ENCODE measurements at regions not wholly inside any gene's neighbourhood (a gene's known extent, or its start where the extent isn't known, plus 50 kb on each side); places are given as distances from the start of the nearest gene placed in this dataset.

GRCh38 chr13:75008926-75009325, 473.0 kb downstream of the TBC1D4 start (continued):
- TF ChIP-seq, protein P1, sequence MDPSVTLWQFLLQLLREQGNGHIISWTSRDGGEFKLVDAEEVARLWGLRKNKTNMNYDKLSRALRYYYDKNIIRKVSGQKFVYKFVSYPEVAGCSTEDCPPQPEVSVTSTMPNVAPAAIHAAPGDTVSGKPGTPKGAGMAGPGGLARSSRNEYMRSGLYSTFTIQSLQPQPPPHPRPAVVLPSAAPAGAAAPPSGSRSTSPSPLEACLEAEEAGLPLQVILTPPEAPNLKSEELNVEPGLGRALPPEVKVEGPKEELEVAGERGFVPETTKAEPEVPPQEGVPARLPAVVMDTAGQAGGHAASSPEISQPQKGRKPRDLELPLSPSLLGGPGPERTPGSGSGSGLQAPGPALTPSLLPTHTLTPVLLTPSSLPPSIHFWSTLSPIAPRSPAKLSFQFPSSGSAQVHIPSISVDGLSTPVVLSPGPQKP (IDR thresholded peaks at IDR 0.05; ENCODE audit: low read depth, low read length) = no peak

DNA sequence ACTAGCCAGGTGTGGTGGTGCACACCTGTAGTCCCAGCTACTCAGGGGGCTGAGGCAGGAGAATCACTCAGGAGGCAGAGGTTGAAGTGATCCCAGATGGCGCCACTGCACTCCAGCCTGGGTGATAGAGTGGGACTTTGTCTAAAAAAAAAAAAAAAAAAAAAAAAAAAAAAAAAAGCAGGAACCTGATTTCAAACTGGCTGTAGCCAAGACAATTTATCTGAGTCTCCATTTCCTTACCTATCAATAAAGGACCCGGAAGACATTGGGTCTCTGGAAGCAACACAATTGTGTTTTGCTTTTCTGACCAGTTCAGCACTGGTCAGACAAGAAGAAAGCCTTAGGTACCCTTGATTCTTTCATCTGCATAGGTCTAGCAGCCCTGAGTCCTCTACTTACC, 491.0 kb downstream of the TBC1D4 start:
- ChIA-PET RAD21 (ENCODE audit: unreplicated experiment) (no interaction called here), SMC1A (ENCODE audit: uncharacterized antibody, unreplicated experiment) (no interaction called here), POLR2A (no interaction called here), CTCF (no interaction called here)
- H3K9me3 ChIP-seq (replicated peaks; ENCODE audit: control insufficient read depth, insufficient read depth, low read length) = no peaks in the 10 kb centered on the region
- H3K36me3 ChIP-seq (ENCODE audit: control insufficient read depth in 2 of 2, insufficient read depth in 2 of 2, low read length in 1 of 2) = no peaks in the 10 kb centered on the region
- ATAC-seq (no peak), DNase-seq (ENCODE audit: low read depth, low spot score) (no peak), FAIRE-seq (no peak)
- intact Hi-C loops (cut with micrococcal nuclease; ENCODE audit: unreplicated experiment) = no loop called here
- H3K4me1 ChIP-seq (ENCODE audit: control insufficient read depth, insufficient read depth, low read length) = no peaks in the 10 kb centered on the region
- H3K4me3 ChIP-seq = no peak overlapping the region
- no TSS peak for BruUV-seq (replicated peaks)
- H3K79me2 ChIP-seq (ENCODE audit: control insufficient read depth, insufficient read depth, low read length) = no peaks in the 10 kb centered on the region
- no peak overlapping the region for H3K4me2 ChIP-seq (ENCODE audit: control insufficient read depth, insufficient read depth)
- TF ChIP-seq RBBP5 (conservative IDR thresholded peaks at IDR 0.05) (no peak), EP300 (IDR thresholded peaks at IDR 0.05; ENCODE audit: borderline replicate concordance in 1 of 2, control insufficient read depth in 1 of 2, low read depth in 2 of 2, low read length in 2 of 2) (no peak), BMI1 (IDR thresholded peaks at IDR 0.05; ENCODE audit: borderline replicate concordance) (no peak), IKZF2 (IDR thresholded peaks at IDR 0.05) (no peak), MYB (IDR thresholded peaks at IDR 0.05; ENCODE audit: borderline replicate concordance, low read depth, low read length) (no peak), RAD51 (IDR thresholded peaks at IDR 0.05) (no peak), ZZZ3 (IDR thresholded peaks at IDR 0.05; ENCODE audit: control insufficient read depth, insufficient read length, low read depth) (no peak), IRF3 (IDR thresholded peaks at IDR 0.05) (no peak), BHLHE40 (IDR thresholded peaks at IDR 0.05; ENCODE audit: borderline replicate concordance in 1 of 2, low read depth in 2 of 2, low read length in 1 of 2) (no peak), HCFC1 (IDR thresholded peaks at IDR 0.05; ENCODE audit: low read length) (no peak), JUNB (IDR thresholded peaks at IDR 0.05) (no peak), TAF1 (IDR thresholded peaks at IDR 0.05; ENCODE audit: borderline replicate concordance, low read depth, low read length) (no peak), STAT3 (IDR thresholded peaks at IDR 0.05; ENCODE audit: low read depth, low read length) (no peak), FOXK2 (IDR thresholded peaks at IDR 0.05) (no peak)
- 40% methylated on average over 2 of the region's 2 CpGs for WGBS (ENCODE audit: insufficient coverage, insufficient replicate concordance, low lambda C conversion rate, missing lambda C conversion rate)
- H4K20me1 ChIP-seq (ENCODE audit: control insufficient read depth, insufficient read depth) = no peaks in the 10 kb centered on the region
- no peaks in the 10 kb centered on the region for H3K27me3 ChIP-seq (replicated peaks in 1 of 2; ENCODE audit: control insufficient read depth in 2 of 2, insufficient read depth in 2 of 2, low read length in 1 of 2)
- no peak overlapping the region for H3K27ac ChIP-seq (ENCODE audit: control insufficient read depth, insufficient read depth)
- no peak overlapping the region for H2AFZ ChIP-seq (ENCODE audit: control insufficient read depth, low read depth, low read length)
- in situ Hi-C loops (cut with MboI) = no loop called here
- no peak overlapping the region for H3K9ac ChIP-seq (ENCODE audit: control insufficient read depth, insufficient read depth, low read length)
